ENCODE measurements at regions not wholly inside any gene's neighbourhood (a gene's known extent, or its start where the extent isn't known, plus 50 kb on each side); places are given as distances from the start of the nearest gene placed in this dataset.
"Not testable (repeated sequence)": the region's sequence is repeated elsewhere in the genome, so short reads cannot be mapped to it uniquely, and the experiment has no call there.

GRCh38 chr21:22145545-22145944 lies 1147.3 kb downstream of the NCAM2 start:
- Histone ChIP-seq H3K4me1 (ENCODE audit: control insufficient read depth, insufficient read depth, low read length, unreplicated experiment) (no peaks in the 10 kb centered on the region), H3K27me3 (ENCODE audit: insufficient read depth, low read length) (no peaks in the 10 kb centered on the region), H3K36me3 (ENCODE audit: insufficient read depth, low read length) (no peaks in the 10 kb centered on the region), H3K27ac (ENCODE audit: low read depth, low read length) (no peak overlapping the region), H3K79me2 (ENCODE audit: control insufficient read depth, insufficient read depth, low read length, unreplicated experiment) (no peaks in the 10 kb centered on the region), H3K4me3 (ENCODE audit: low read depth, low read length) (no peak overlapping the region), H2AFZ (ENCODE audit: low read length, unreplicated experiment) (no peak overlapping the region)

- H3K4me3 ChIP-seq (ENCODE audit: low read depth, low read length), result no peak overlapping the region
- H3K4me1 ChIP-seq (ENCODE audit: control insufficient read depth, insufficient read depth, low read length, unreplicated experiment), result no peaks in the 10 kb centered on the region
- H3K27ac ChIP-seq (ENCODE audit: low read depth, low read length), result no peak overlapping the region
- H3K79me2 ChIP-seq (ENCODE audit: control insufficient read depth, insufficient read depth, low read length, unreplicated experiment), result no peaks in the 10 kb centered on the region
- H3K36me3 ChIP-seq (ENCODE audit: insufficient read depth, low read length), result no peaks in the 10 kb centered on the region
- H2AFZ ChIP-seq (ENCODE audit: low read length, unreplicated experiment), result no peak overlapping the region
- H3K27me3 ChIP-seq (ENCODE audit: insufficient read depth, low read length), result no peaks in the 10 kb centered on the region
These were observed 1156.5 kb downstream of the NCAM2 start for GRCh38 chr21:22154579-22155274.

- Histone ChIP-seq H3K36me3 (ENCODE audit: insufficient read depth, low read length) (no peaks in the 10 kb centered on the region), H2AFZ (ENCODE audit: low read length, unreplicated experiment) (no peak overlapping the region), H3K4me3 (ENCODE audit: low read depth, low read length) (no peak overlapping the region), H3K27ac (ENCODE audit: low read depth, low read length) (no peak overlapping the region), H3K79me2 (ENCODE audit: control insufficient read depth, insufficient read depth, low read length, unreplicated experiment) (no peaks in the 10 kb centered on the region), H3K27me3 (ENCODE audit: insufficient read depth, low read length) (no peaks in the 10 kb centered on the region), H3K4me1 (ENCODE audit: control insufficient read depth, insufficient read depth, low read length, unreplicated experiment) (no peaks in the 10 kb centered on the region)
These were observed 1166.7 kb downstream of the NCAM2 start for GRCh38 chr21:22164912-22165311.

GRCh38 chr21:22174746-22175145 lies 1176.5 kb downstream of the NCAM2 start:
- Histone ChIP-seq H3K27ac (ENCODE audit: low read depth, low read length) (no peak overlapping the region), H3K36me3 (ENCODE audit: insufficient read depth, low read length) (no peaks in the 10 kb centered on the region), H3K4me3 (ENCODE audit: low read depth, low read length) (no peak overlapping the region), H3K79me2 (ENCODE audit: control insufficient read depth, insufficient read depth, low read length, unreplicated experiment) (no peaks in the 10 kb centered on the region), H3K27me3 (ENCODE audit: insufficient read depth, low read length) (no peaks in the 10 kb centered on the region), H3K4me1 (ENCODE audit: control insufficient read depth, insufficient read depth, low read length, unreplicated experiment) (no peaks in the 10 kb centered on the region), H2AFZ (ENCODE audit: low read length, unreplicated experiment) (no peak overlapping the region)

- Histone ChIP-seq H2AFZ (ENCODE audit: low read length, unreplicated experiment) (no peak overlapping the region), H3K4me1 (ENCODE audit: control insufficient read depth, insufficient read depth, low read length, unreplicated experiment) (no peaks in the 10 kb centered on the region), H3K36me3 (ENCODE audit: insufficient read depth, low read length) (no peaks in the 10 kb centered on the region), H3K27ac (ENCODE audit: low read depth, low read length) (no peak overlapping the region), H3K79me2 (ENCODE audit: control insufficient read depth, insufficient read depth, low read length, unreplicated experiment) (no peaks in the 10 kb centered on the region), H3K27me3 (ENCODE audit: insufficient read depth, low read length) (no peaks in the 10 kb centered on the region), H3K4me3 (ENCODE audit: low read depth, low read length) (no peak overlapping the region)
These were observed 1191.1 kb downstream of the NCAM2 start for GRCh38 chr21:22189278-22189677.

GRCh38 chr21:22191581-22191980 lies 1193.4 kb downstream of the NCAM2 start:
- H3K79me2 ChIP-seq (ENCODE audit: control insufficient read depth, insufficient read depth, low read length, unreplicated experiment), result no peaks in the 10 kb centered on the region
- no peak overlapping the region for H3K27ac ChIP-seq (ENCODE audit: low read depth, low read length)
- no peak overlapping the region for H2AFZ ChIP-seq (ENCODE audit: low read length, unreplicated experiment)
- H3K27me3 ChIP-seq (ENCODE audit: insufficient read depth, low read length), result no peaks in the 10 kb centered on the region
- H3K4me3 ChIP-seq (ENCODE audit: low read depth, low read length), result no peak overlapping the region
- H3K4me1 ChIP-seq (ENCODE audit: control insufficient read depth, insufficient read depth, low read length, unreplicated experiment), result no peaks in the 10 kb centered on the region
- H3K36me3 ChIP-seq (ENCODE audit: insufficient read depth, low read length), result no peaks in the 10 kb centered on the region

- no peak overlapping the region for H2AFZ ChIP-seq (ENCODE audit: low read length, unreplicated experiment)
- H3K27ac ChIP-seq (ENCODE audit: low read depth, low read length), result no peak overlapping the region
- no peaks in the 10 kb centered on the region for H3K79me2 ChIP-seq (ENCODE audit: control insufficient read depth, insufficient read depth, low read length, unreplicated experiment)
- H3K4me3 ChIP-seq (ENCODE audit: low read depth, low read length), result no peak overlapping the region
- no peaks in the 10 kb centered on the region for H3K36me3 ChIP-seq (ENCODE audit: insufficient read depth, low read length)
- no peaks in the 10 kb centered on the region for H3K27me3 ChIP-seq (ENCODE audit: insufficient read depth, low read length)
- H3K4me1 ChIP-seq (ENCODE audit: control insufficient read depth, insufficient read depth, low read length, unreplicated experiment), result no peaks in the 10 kb centered on the region
These were observed 1194.6 kb downstream of the NCAM2 start for GRCh38 chr21:22192766-22193165.

- H2AFZ ChIP-seq (ENCODE audit: low read length, unreplicated experiment); H3K27me3 ChIP-seq (ENCODE audit: insufficient read depth, low read length); H3K4me3 ChIP-seq (ENCODE audit: low read depth, low read length); H3K27ac ChIP-seq (ENCODE audit: low read depth, low read length); H3K36me3 ChIP-seq (ENCODE audit: insufficient read depth, low read length); H3K79me2 ChIP-seq (ENCODE audit: control insufficient read depth, insufficient read depth, low read length, unreplicated experiment); H3K4me1 ChIP-seq (ENCODE audit: control insufficient read depth, insufficient read depth, low read length, unreplicated experiment): not testable (repeated sequence)
These were observed 1196.8 kb downstream of the NCAM2 start for GRCh38 chr21:22194986-22195385.

GRCh38 chr21:22200378-22201092 lies 1202.3 kb downstream of the NCAM2 start:
- Histone ChIP-seq H3K27ac (ENCODE audit: low read depth, low read length) (no peak overlapping the region), H3K27me3 (ENCODE audit: insufficient read depth, low read length) (no peaks in the 10 kb centered on the region), H3K36me3 (ENCODE audit: insufficient read depth, low read length) (no peaks in the 10 kb centered on the region), H2AFZ (ENCODE audit: low read length, unreplicated experiment) (no peak overlapping the region), H3K79me2 (ENCODE audit: control insufficient read depth, insufficient read depth, low read length, unreplicated experiment) (no peaks in the 10 kb centered on the region), H3K4me1 (ENCODE audit: control insufficient read depth, insufficient read depth, low read length, unreplicated experiment) (no peaks in the 10 kb centered on the region), H3K4me3 (ENCODE audit: low read depth, low read length) (no peak overlapping the region)

- Histone ChIP-seq H3K27me3 (ENCODE audit: insufficient read depth, low read length) (no peaks in the 10 kb centered on the region), H2AFZ (ENCODE audit: low read length, unreplicated experiment) (no peak overlapping the region), H3K27ac (ENCODE audit: low read depth, low read length) (no peak overlapping the region), H3K4me3 (ENCODE audit: low read depth, low read length) (no peak overlapping the region), H3K4me1 (ENCODE audit: control insufficient read depth, insufficient read depth, low read length, unreplicated experiment) (no peaks in the 10 kb centered on the region), H3K36me3 (ENCODE audit: insufficient read depth, low read length) (no peaks in the 10 kb centered on the region), H3K79me2 (ENCODE audit: control insufficient read depth, insufficient read depth, low read length, unreplicated experiment) (no peaks in the 10 kb centered on the region)
These were observed 1202.9 kb downstream of the NCAM2 start for GRCh38 chr21:22201126-22201525.

- Histone ChIP-seq H3K79me2 (ENCODE audit: control insufficient read depth, insufficient read depth, low read length, unreplicated experiment) (no peaks in the 10 kb centered on the region), H3K27ac (ENCODE audit: low read depth, low read length) (no peak overlapping the region), H3K4me1 (ENCODE audit: control insufficient read depth, insufficient read depth, low read length, unreplicated experiment) (no peaks in the 10 kb centered on the region), H3K4me3 (ENCODE audit: low read depth, low read length) (no peak overlapping the region), H3K27me3 (ENCODE audit: insufficient read depth, low read length) (no peaks in the 10 kb centered on the region), H3K36me3 (ENCODE audit: insufficient read depth, low read length) (no peaks in the 10 kb centered on the region), H2AFZ (ENCODE audit: low read length, unreplicated experiment) (no peak overlapping the region)
These were observed 1203.5 kb downstream of the NCAM2 start for GRCh38 chr21:22201669-22202068.

Measured in ACC112 (cell line).